ENCODE measurements at regions not wholly inside any gene's neighbourhood (a gene's known extent, or its start where the extent isn't known, plus 50 kb on each side); places are given as distances from the start of the nearest gene placed in this dataset.

- TF ChIP-seq, protein P1, sequence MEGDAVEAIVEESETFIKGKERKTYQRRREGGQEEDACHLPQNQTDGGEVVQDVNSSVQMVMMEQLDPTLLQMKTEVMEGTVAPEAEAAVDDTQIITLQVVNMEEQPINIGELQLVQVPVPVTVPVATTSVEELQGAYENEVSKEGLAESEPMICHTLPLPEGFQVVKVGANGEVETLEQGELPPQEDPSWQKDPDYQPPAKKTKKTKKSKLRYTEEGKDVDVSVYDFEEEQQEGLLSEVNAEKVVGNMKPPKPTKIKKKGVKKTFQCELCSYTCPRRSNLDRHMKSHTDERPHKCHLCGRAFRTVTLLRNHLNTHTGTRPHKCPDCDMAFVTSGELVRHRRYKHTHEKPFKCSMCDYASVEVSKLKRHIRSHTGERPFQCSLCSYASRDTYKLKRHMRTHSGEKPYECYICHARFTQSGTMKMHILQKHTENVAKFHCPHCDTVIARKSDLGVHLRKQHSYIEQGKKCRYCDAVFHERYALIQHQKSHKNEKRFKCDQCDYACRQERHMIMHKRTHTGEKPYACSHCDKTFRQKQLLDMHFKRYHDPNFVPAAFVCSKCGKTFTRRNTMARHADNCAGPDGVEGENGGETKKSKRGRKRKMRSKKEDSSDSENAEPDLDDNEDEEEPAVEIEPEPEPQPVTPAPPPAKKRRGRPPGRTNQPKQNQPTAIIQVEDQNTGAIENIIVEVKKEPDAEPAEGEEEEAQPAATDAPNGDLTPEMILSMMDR (IDR thresholded peaks at IDR 0.05; ENCODE audit: low read depth, low read length): no peak
- TF ChIP-seq POLR2A (IDR thresholded peaks at IDR 0.05; ENCODE audit: extremely low read depth, insufficient read length): no peak
Measured at GRCh38 chr3:67998281-67998680, 343.9 kb upstream of the SUCLG2 start.

All from NB4 (cell line).